H9 (cell line): ENCODE measurements at regions not wholly inside any gene's neighbourhood (a gene's known extent, or its start where the extent isn't known, plus 50 kb on each side); places are given as distances from the start of the nearest gene placed in this dataset.

ENCODE experiments used
- DNase-seq: peaks from one replicate; pipeline ENCODE4 v3.0.0-alpha.2; 2017
- H2AFZ ChIP-seq: one replicate; pipeline ENCODE4 v1.6.1; 2013; ENCODE audit warnings: mild to moderate bottlenecking, low read length, control low read depth, moderate library complexity
- H2AK5ac ChIP-seq: 2 replicates; pipeline ENCODE4 v1.6.1; 2013; ENCODE audit warnings: low read length, control low read depth, mixed read lengths; ENCODE audit not compliant: insufficient read length
- H2BK120ac ChIP-seq: one replicate; pipeline ENCODE4 v1.6.1; 2013; ENCODE audit warnings: low read depth, mild to moderate bottlenecking, low read length, control low read depth, inconsistent platforms; ENCODE audit not compliant: poor library complexity, severe bottlenecking
- H2BK12ac ChIP-seq: 2 replicates; pipeline ENCODE4 v1.6.1; 2013; ENCODE audit warnings: low read length, control low read depth, mixed read lengths, low read depth; ENCODE audit not compliant: insufficient read length
- H2BK15ac ChIP-seq: 2 replicates; pipeline ENCODE4 v1.6.1; 2013; ENCODE audit warnings: low read depth, low read length, control low read depth
- H2BK20ac ChIP-seq: one replicate; pipeline ENCODE4 v1.6.1; 2013; ENCODE audit warnings: low read depth, mild to moderate bottlenecking, low read length, control low read depth, inconsistent platforms; ENCODE audit not compliant: poor library complexity, severe bottlenecking
- H2BK5ac ChIP-seq: 2 replicates; pipeline ENCODE4 v1.6.1; 2013; ENCODE audit warnings: low read length, control low read depth, mixed read lengths; ENCODE audit not compliant: insufficient read length
- H3K14ac ChIP-seq: 2 replicates; pipeline ENCODE4 v1.6.1; 2013; ENCODE audit warnings: low read length, control low read depth; ENCODE audit not compliant: insufficient read depth
- H3K18ac ChIP-seq: 2 replicates; pipeline ENCODE4 v1.6.1; 2013; ENCODE audit warnings: low read depth, mild to moderate bottlenecking, mixed read lengths, low read length, control low read depth; ENCODE audit not compliant: insufficient read length
- H3K23ac ChIP-seq: 2 replicates; pipeline ENCODE4 v1.6.1; 2013; ENCODE audit warnings: low read length, control low read depth, mixed read lengths, low read depth; ENCODE audit not compliant: insufficient read length
- H3K23me2 ChIP-seq: 2 replicates; pipeline ENCODE4 v1.6.1; 2013; ENCODE audit warnings: low read depth, mild to moderate bottlenecking, mixed read lengths, low read length, control low read depth; ENCODE audit not compliant: insufficient read length, poor library complexity, severe bottlenecking
- H3K27ac ChIP-seq: 2 replicates; pipeline ENCODE4 v1.5.1; 2013; ENCODE audit warnings: low read length, control low read depth, mixed read lengths, low read depth; ENCODE audit not compliant: insufficient read length
- H3K27me3 ChIP-seq: 2 replicates; pipeline ENCODE4 v1.6.1; 2013; ENCODE audit warnings: low read length, control low read depth, inconsistent platforms; ENCODE audit not compliant: insufficient read depth
- H3K4ac ChIP-seq: 2 replicates; pipeline ENCODE4 v1.6.1; 2013; ENCODE audit warnings: low read depth, mild to moderate bottlenecking, control low read depth, inconsistent platforms, low read length, moderate library complexity
- H3K4me1 ChIP-seq: 2 replicates; pipeline ENCODE4 v1.6.1; 2013; ENCODE audit warnings: low read length, control low read depth, inconsistent platforms; ENCODE audit not compliant: insufficient read depth
- H3K4me2 ChIP-seq: 2 replicates; pipeline ENCODE4 v1.6.1; 2013; ENCODE audit warnings: low read length, control low read depth, mixed read lengths; ENCODE audit not compliant: insufficient read length, insufficient read depth
- H3K56ac ChIP-seq: 2 replicates; pipeline ENCODE4 v1.6.1; 2013; ENCODE audit warnings: low read depth, mild to moderate bottlenecking, mixed read lengths, low read length, control low read depth; ENCODE audit not compliant: insufficient read length
- H3K79me1 ChIP-seq: 2 replicates; pipeline ENCODE4 v1.6.1; 2013; ENCODE audit warnings: low read depth, mild to moderate bottlenecking, moderate library complexity, low read length, control low read depth, inconsistent platforms; ENCODE audit not compliant: insufficient read depth, poor library complexity, severe bottlenecking
- H3K79me2 ChIP-seq: 2 replicates; pipeline ENCODE4 v1.6.1; 2013; ENCODE audit warnings: low read length, control low read depth, inconsistent platforms; ENCODE audit not compliant: insufficient read depth
- H3K9ac ChIP-seq: 2 replicates; pipeline ENCODE4 v1.6.1; 2013; ENCODE audit warnings: low read length, control low read depth, mixed read lengths; ENCODE audit not compliant: insufficient read length; ENCODE audit errors: extremely low read depth
- H3K9me3 ChIP-seq: one replicate; pipeline ENCODE4 v1.6.1; 2013; ENCODE audit warnings: low read depth, low read length, inconsistent platforms; ENCODE audit not compliant: control insufficient read depth
- H3T11ph ChIP-seq: one replicate; pipeline ENCODE4 v1.6.1; 2013; ENCODE audit warnings: mild to moderate bottlenecking, low read length, control low read depth, inconsistent platforms
- H4K20me1 ChIP-seq: one replicate; pipeline ENCODE4 v1.6.1; 2013; ENCODE audit not compliant: control insufficient read depth, insufficient read length, insufficient read depth
- H4K5ac ChIP-seq: 2 replicates; pipeline ENCODE4 v1.6.1; 2013; ENCODE audit warnings: low read depth, mild to moderate bottlenecking, mixed read lengths, low read length, control low read depth; ENCODE audit not compliant: insufficient read length
- H4K8ac ChIP-seq: replicated peaks from 2 replicates; pipeline ENCODE4 v1.6.1; 2013; ENCODE audit warnings: low read length, control low read depth, mixed read lengths, low read depth; ENCODE audit not compliant: insufficient read length
- H4K91ac ChIP-seq: 2 replicates; pipeline ENCODE4 v1.6.1; 2013; ENCODE audit warnings: low read depth, mild to moderate bottlenecking, moderate library complexity, mixed read lengths, low read length, control low read depth; ENCODE audit not compliant: insufficient read length
- H3K27ac Mint-ChIP-seq, 3 experiments: 2 replicates in 2 of 3; 3 replicates in 1 of 3; pipeline ENCODE4 v1.8.0; 2020 to 2021; ENCODE audit warnings: mixed read lengths in 3 of 3, mild to moderate bottlenecking in 1 of 3, moderate library complexity in 1 of 3
- H3K27me3 Mint-ChIP-seq: 2 replicates; pipeline ENCODE4 v1.8.0; 2021; ENCODE audit warnings: low read depth, mild to moderate bottlenecking, moderate library complexity, mixed read lengths
- H3K36me3 Mint-ChIP-seq, 3 experiments: 2 replicates in 2 of 3; 3 replicates in 1 of 3; pipeline ENCODE4 v1.8.0; 2020 to 2021; ENCODE audit warnings: low read depth in 3 of 3, mixed read lengths in 3 of 3; ENCODE audit not compliant: insufficient read depth in 1 of 3
- H3K4me1 Mint-ChIP-seq, 2 experiments: 2 replicates each; pipeline ENCODE4 v1.8.0; 2020; ENCODE audit warnings: mixed read lengths in 2 of 2
- H3K4me3 Mint-ChIP-seq, 2 experiments: 2 replicates in 1 of 2; 3 replicates in 1 of 2; pipeline ENCODE4 v1.8.0; 2020 to 2021; ENCODE audit warnings: mild to moderate bottlenecking in 2 of 2, mixed read lengths in 2 of 2, moderate library complexity in 1 of 2
- H3K9me3 Mint-ChIP-seq, 2 experiments: 2 replicates in 1 of 2; 3 replicates in 1 of 2; pipeline ENCODE4 v1.8.0; 2020; ENCODE audit warnings: mild to moderate bottlenecking in 2 of 2, mixed read lengths in 2 of 2, moderate library complexity in 1 of 2
- WGBS: extraction: QIAGEN DNeasy Blood & Tissue Kit; methylation state at CpG from one replicate; pipeline ENCODE4 v1.1.7; 2013; ENCODE audit warnings: missing lambda C conversion rate, low lambda C conversion rate, mixed read lengths; ENCODE audit not compliant: insufficient read length; ENCODE audit errors: extremely low coverage; 5-methylcytosine and 5-hydroxymethylcytosine counted together
- TF ChIP-seq, protein P1 (sequence below): fragments of 200-600 bp; sonication (generic); conservative IDR thresholded peaks from 3 replicates; pipeline ENCODE4 v1.8.0; 2021; ENCODE audit warnings: antibody characterized with exemption, mild to moderate bottlenecking

DNA sequence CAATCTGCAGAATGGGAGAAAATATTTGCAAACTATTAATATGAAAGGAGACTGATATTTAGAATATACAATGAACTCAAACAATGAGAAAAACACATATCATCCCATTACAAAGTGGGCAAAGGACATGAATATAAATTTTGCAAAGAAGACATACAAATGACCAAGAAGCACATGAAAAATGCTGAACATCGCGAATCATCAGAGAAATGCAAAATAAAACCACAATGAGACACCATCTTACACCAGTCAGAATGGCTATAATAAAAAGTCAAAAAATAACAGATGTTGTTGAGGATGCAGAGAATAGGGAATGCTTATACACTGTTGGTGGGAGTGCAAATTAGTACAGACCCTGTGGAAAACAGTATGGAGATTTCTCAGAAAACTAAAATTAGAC is 83.6 kb downstream of the RAP2B start:
- Histone ChIP-seq H4K5ac (no peak overlapping the region), H2BK5ac (no peak overlapping the region), H4K91ac (no peak overlapping the region), H3K23me2 (no peaks in the 10 kb centered on the region), H3K14ac (no peak overlapping the region), H3K4me1 (no peaks in the 10 kb centered on the region), H3K4ac (no peak overlapping the region), H3K27ac (no peak overlapping the region), H2AK5ac (no peak overlapping the region), H4K8ac (no peak overlapping the region), H2BK120ac (no peak overlapping the region), H3K9me3 (no peaks in the 10 kb centered on the region), H3T11ph (no peak overlapping the region), H2BK15ac (no peak overlapping the region), H3K79me2 (no peaks in the 10 kb centered on the region), H3K27me3 (no peaks in the 10 kb centered on the region), H3K56ac (no peak overlapping the region), H3K79me1 (no peaks in the 10 kb centered on the region), H3K23ac (no peak overlapping the region), H4K20me1 (no peaks in the 10 kb centered on the region), H3K18ac (no peak overlapping the region), H2BK12ac (no peak overlapping the region), H3K4me2 (no peak overlapping the region), H2BK20ac (no peak overlapping the region), H2AFZ (no peak overlapping the region), H3K9ac (no peak overlapping the region)
- no peaks in the 10 kb centered on the region for H3K4me1 Mint-ChIP-seq
- no peak overlapping the region for H3K27ac Mint-ChIP-seq
- no peak for DNase-seq
- TF ChIP-seq, protein P1, sequence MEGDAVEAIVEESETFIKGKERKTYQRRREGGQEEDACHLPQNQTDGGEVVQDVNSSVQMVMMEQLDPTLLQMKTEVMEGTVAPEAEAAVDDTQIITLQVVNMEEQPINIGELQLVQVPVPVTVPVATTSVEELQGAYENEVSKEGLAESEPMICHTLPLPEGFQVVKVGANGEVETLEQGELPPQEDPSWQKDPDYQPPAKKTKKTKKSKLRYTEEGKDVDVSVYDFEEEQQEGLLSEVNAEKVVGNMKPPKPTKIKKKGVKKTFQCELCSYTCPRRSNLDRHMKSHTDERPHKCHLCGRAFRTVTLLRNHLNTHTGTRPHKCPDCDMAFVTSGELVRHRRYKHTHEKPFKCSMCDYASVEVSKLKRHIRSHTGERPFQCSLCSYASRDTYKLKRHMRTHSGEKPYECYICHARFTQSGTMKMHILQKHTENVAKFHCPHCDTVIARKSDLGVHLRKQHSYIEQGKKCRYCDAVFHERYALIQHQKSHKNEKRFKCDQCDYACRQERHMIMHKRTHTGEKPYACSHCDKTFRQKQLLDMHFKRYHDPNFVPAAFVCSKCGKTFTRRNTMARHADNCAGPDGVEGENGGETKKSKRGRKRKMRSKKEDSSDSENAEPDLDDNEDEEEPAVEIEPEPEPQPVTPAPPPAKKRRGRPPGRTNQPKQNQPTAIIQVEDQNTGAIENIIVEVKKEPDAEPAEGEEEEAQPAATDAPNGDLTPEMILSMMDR: no peak
- H3K27me3 Mint-ChIP-seq: no peaks in the 10 kb centered on the region
- peaks cover 4 to 8% of the 10 kb centered on the region in 2 experiments; a peak in 2 of 5 replicates for H3K9me3 Mint-ChIP-seq
- H3K36me3 Mint-ChIP-seq: peaks cover 0 to 13% (median 2%) of the 10 kb centered on the region in 3 experiments; a peak in 3 of 7 replicates
- WGBS: no CpG with 5 or more reads among the region's 2 CpGs
- H3K4me3 Mint-ChIP-seq: no peak overlapping the region
